Breast epithelium (tissue), 4 donors: ENCODE measurements at regions not wholly inside any gene's neighbourhood (a gene's known extent, or its start where the extent isn't known, plus 50 kb on each side); places are given as distances from the start of the nearest gene placed in this dataset.

Experiments used
- DNase-seq, 2 donors: peaks; one replicate each; pipeline ENCODE4 v3.0.0-alpha.2; 2019; ENCODE audit warnings: low spot score in 2 of 2
- H3K27ac ChIP-seq, 2 donors: fragments of 200-600 bp; sonication (generic) in 1 of 2; one replicate each; pipeline ENCODE4 v1.5.1; 2016 to 2019; ENCODE audit warnings: mild to moderate bottlenecking in 1 of 2
- H3K27me3 ChIP-seq, 2 donors: fragments of 200-600 bp; sonication (generic) in 1 of 2; one replicate each; pipeline versions ENCODE4 v1.5.1 to v1.6.0; 2017 to 2019; ENCODE audit warnings: control low read depth in 1 of 2, mild to moderate bottlenecking in 1 of 2
- H3K36me3 ChIP-seq: fragments of 200-600 bp; one replicate; pipeline ENCODE4 v1.5.1; 2019
- H3K4me1 ChIP-seq, 2 donors: fragments of 200-600 bp; sonication (generic); one replicate each; pipeline ENCODE4 v1.5.1; 2016 to 2019; ENCODE audit warnings: control low read depth in 1 of 2
- H3K4me3 ChIP-seq, 3 donors: fragments of 200-600 bp; sonication (generic); 1 replicate in 2 of 3; 2 replicates in 1 of 3; pipeline ENCODE4 v1.5.1; 2016 to 2019; ENCODE audit warnings: mild to moderate bottlenecking in 3 of 3, moderate library complexity in 2 of 3
- H3K9me3 ChIP-seq, 2 donors: fragments of 200-600 bp; sonication (generic) in 1 of 2; one replicate each; pipeline ENCODE4 v1.5.1; 2016 to 2019; ENCODE audit warnings: control low read depth in 1 of 2
- POLR2A ChIP-seq: fragments of 450-650 bp; IDR thresholded peaks from one replicate; pipeline ENCODE4 v1.6.1; 2016; ENCODE audit warnings: antibody characterized with exemption, mild to moderate bottlenecking, moderate library complexity
- POLR2AphosphoS5 ChIP-seq, 3 donors: sonication (generic); formaldehyde crosslinking; IDR thresholded peaks; one replicate each; pipeline ENCODE4 v1.6.1; 2017; ENCODE audit warnings: antibody characterized with exemption in 3 of 3
- intact Hi-C: fragments of 100-400 bp; cut with DNase I; formaldehyde crosslinking; loops from one replicate; pipeline ENCODE4 v1.15.1; 2023; ENCODE audit warnings: low total_unique reads
- TF ChIP-seq, protein P1 (sequence below), 3 donors: fragments of 450-650 bp; IDR thresholded peaks; one replicate each; pipeline ENCODE4 v1.5.1; 2016 to 2017; ENCODE audit warnings: antibody characterized with exemption in 3 of 3, mild to moderate bottlenecking in 3 of 3, moderate library complexity in 3 of 3

DNA sequence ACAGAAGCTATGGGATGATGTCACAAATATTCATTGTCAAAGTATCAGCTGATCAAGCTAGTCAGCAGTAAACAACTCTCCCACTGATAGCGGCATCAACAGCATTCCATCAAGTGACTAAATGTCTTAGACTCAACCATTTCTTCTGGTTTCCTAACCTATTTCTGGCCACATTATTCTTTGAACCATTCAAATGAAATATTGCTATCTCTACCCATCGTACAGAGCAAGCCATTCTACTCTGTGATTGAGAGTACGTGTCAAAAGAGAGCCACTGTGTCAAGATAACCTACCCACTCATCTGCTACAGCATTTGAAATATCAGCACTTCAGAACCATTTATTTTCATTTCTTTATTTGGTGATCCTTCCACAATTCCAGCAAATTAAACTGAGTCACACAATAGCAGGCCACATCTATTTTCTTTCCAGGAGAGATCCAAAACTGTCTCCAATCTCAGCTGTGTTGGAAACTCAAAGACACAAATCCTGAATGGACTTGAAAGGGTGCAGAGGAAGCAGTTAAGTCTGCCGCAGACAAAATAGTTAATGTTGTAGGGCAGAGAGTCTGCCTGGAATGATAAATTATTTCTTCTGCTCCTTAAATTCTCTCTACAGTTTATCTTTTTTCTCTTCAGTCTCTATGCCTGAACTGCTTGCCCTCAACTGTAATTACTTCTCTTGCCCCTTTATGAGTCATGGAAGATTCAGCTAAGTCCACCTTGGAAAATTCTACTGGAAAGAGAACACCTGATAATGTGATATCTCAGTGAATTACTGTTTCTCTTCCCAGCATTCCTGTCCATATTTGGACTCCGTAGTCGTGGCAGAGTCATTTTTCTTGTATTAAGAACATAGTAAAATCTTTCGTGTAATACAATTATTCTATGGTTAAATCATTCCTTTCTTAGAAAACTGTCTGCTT is 364.8 kb downstream of the PDGFC start:
- DNase-seq: no peak
- H3K36me3 ChIP-seq: no peaks in the 10 kb centered on the region
- no peak overlapping the region for H3K27ac ChIP-seq
- no peaks in the 10 kb centered on the region for H3K27me3 ChIP-seq
- intact Hi-C loops: no loop called here
- H3K4me3 ChIP-seq: no peak overlapping the region
- H3K9me3 ChIP-seq: no peaks in the 10 kb centered on the region
- no peaks in the 10 kb centered on the region for H3K4me1 ChIP-seq
- no peak for TF ChIP-seq POLR2AphosphoS5 (IDR thresholded peaks at IDR 0.05)
- TF ChIP-seq, protein P1, sequence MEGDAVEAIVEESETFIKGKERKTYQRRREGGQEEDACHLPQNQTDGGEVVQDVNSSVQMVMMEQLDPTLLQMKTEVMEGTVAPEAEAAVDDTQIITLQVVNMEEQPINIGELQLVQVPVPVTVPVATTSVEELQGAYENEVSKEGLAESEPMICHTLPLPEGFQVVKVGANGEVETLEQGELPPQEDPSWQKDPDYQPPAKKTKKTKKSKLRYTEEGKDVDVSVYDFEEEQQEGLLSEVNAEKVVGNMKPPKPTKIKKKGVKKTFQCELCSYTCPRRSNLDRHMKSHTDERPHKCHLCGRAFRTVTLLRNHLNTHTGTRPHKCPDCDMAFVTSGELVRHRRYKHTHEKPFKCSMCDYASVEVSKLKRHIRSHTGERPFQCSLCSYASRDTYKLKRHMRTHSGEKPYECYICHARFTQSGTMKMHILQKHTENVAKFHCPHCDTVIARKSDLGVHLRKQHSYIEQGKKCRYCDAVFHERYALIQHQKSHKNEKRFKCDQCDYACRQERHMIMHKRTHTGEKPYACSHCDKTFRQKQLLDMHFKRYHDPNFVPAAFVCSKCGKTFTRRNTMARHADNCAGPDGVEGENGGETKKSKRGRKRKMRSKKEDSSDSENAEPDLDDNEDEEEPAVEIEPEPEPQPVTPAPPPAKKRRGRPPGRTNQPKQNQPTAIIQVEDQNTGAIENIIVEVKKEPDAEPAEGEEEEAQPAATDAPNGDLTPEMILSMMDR (IDR thresholded peaks at IDR 0.05): no peak
- no peak for TF ChIP-seq POLR2A

DNA sequence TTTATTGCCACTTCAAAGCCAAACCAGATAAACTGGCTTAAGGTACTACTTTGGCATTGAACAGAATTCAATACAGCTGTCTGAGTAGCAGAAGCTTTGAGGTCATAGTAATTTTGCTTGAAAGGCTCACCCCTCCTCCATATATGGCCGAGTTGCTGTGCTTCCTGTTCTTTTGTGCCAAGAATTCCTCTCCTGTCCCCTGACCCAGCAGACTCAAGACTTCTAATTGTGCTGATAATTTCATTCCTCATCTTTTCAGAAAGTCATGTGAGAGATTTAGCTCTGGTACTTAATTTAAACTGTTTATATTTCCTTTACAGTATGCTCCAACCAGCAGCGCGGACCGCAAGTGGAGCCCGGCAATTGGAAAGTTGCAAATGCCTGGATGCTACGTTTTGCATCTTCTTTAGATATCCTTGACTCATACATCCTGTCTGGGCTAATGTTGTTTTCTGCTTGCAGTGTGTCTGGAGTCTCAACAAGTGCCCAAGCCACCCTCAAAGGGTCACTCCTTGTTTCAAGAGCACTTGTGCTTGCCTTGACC is 373.4 kb downstream of the PDGFC start:
- DNase-seq: no peak
- Histone ChIP-seq H3K27me3 (no peaks in the 10 kb centered on the region), H3K4me3 (no peak overlapping the region), H3K27ac (no peak overlapping the region), H3K36me3 (no peaks in the 10 kb centered on the region), H3K4me1 (no peaks in the 10 kb centered on the region), H3K9me3 (no peaks in the 10 kb centered on the region)
- TF ChIP-seq POLR2A: no peak
- TF ChIP-seq, protein P1 (IDR thresholded peaks at IDR 0.05): no peak
- TF ChIP-seq POLR2AphosphoS5 (IDR thresholded peaks at IDR 0.05): no peak
- intact Hi-C loops: no loop called here

DNA sequence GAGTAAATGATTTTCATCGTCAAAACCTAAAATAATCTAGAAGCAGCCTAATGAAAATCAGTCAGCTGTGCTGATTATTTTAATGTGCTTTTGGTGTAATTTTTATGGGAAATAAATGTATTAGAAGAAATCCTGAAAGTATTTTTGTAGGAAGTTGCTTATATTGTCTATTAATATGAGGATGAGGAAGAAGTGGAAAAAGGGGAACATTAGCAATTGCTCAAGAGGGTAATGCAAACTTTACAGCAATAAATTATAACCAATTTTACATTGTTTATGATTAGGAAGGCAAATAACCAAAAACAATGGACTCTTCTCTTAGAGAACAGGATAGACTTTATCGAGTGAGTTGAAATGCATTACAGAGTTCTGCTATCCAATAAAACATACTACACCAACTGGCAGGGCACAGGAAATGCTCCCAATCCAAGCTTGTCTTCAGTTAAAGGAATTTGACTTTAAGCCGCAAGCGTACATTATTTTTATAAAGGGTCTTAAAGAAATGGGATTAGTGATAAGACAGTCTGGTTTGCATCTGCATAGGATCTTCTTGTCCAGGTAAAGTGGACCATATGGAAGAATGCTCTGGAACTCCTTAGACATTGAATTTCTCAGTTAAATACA is 374.8 kb downstream of the PDGFC start:
- intact Hi-C loops: no loop called here
- DNase-seq: no peak
- Histone ChIP-seq H3K4me3 (no peak overlapping the region), H3K27ac (no peak overlapping the region), H3K36me3 (no peaks in the 10 kb centered on the region), H3K9me3 (no peaks in the 10 kb centered on the region), H3K4me1 (no peaks in the 10 kb centered on the region), H3K27me3 (no peaks in the 10 kb centered on the region)
- no peak for TF ChIP-seq POLR2AphosphoS5 (IDR thresholded peaks at IDR 0.05)
- TF ChIP-seq, protein P1 (IDR thresholded peaks at IDR 0.05): no peak
- no peak for TF ChIP-seq POLR2A

DNA sequence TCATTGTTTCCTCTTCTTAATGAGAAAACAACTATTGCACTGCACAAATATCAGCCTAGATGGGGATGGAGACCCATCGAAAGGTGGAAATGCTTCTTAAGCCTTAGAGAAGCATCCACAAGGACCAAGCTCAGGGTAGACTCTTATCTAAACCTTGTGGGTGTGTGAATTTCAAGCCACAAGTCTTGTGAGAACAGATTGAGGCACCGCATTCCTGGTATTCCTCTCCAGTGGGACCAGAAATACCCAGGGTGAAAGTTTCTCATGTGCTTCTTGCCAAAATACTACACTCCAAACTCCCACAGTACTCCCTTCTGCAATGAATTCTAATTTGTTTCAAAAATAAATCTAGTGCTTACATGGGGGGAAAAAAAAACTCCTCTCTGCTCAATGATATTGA is 375.6 kb downstream of the PDGFC start:
- Histone ChIP-seq H3K9me3 (no peaks in the 10 kb centered on the region), H3K4me1 (no peaks in the 10 kb centered on the region), H3K36me3 (no peaks in the 10 kb centered on the region), H3K4me3 (no peak overlapping the region), H3K27me3 (no peaks in the 10 kb centered on the region), H3K27ac (no peak overlapping the region)
- DNase-seq: no peak
- TF ChIP-seq POLR2A (no peak), POLR2AphosphoS5 (IDR thresholded peaks at IDR 0.05) (no peak)
- TF ChIP-seq, protein P1 (IDR thresholded peaks at IDR 0.05): no peak
- intact Hi-C loops: no loop called here

DNA sequence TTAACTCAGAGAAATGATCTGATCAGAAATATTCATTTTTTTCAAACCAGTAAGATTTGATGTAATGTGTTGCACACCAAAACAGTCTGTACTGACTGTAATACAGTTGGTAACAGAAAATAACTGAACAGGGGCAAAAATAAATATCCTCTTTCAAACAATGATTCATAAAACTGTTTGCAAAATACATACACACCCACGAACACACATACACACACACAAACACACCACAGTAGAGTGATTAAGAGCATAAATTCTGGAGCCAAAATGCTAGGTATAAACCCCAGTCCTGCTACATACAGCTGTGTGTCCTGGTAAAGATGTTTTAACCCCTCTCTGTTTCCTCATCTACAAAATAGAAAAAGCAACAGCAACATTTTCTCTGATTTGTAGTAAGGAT is 376.6 kb downstream of the PDGFC start:
- H3K4me1 ChIP-seq: no peaks in the 10 kb centered on the region
- H3K36me3 ChIP-seq: no peaks in the 10 kb centered on the region
- no peak overlapping the region for H3K27ac ChIP-seq
- no peaks in the 10 kb centered on the region for H3K27me3 ChIP-seq
- intact Hi-C loops: no loop called here
- H3K9me3 ChIP-seq: no peaks in the 10 kb centered on the region
- DNase-seq: no peak
- TF ChIP-seq POLR2A (no peak), POLR2AphosphoS5 (IDR thresholded peaks at IDR 0.05) (no peak)
- TF ChIP-seq, protein P1 (IDR thresholded peaks at IDR 0.05): no peak
- H3K4me3 ChIP-seq: no peak overlapping the region
